ENCODE measurements at regions not wholly inside any gene's neighbourhood (a gene's known extent, or its start where the extent isn't known, plus 50 kb on each side); places are given as distances from the start of the nearest gene placed in this dataset.

DNA sequence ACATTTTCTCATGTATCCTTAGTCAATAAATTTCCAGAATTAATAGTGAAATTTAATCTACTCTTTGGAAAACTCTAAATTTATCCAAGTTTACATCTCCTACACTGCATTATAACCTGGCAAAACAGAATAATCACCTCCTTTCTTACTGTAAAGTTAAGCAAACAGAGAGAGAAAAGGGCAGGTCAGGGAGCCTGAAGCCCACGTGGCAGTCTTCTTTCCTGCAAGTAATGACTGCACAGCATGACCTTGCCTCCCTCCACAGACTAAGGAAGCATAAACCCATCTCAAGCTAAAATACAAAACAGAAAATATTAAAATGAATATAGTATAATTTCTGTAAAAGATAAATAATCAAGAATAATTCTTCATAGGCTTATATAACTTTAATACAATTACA, 1153.0 kb downstream of the C4orf33 start:
- no peaks in the 10 kb centered on the region for H3K36me3 Mint-ChIP-seq
- no peak overlapping the region for H3K4me3 Mint-ChIP-seq
- ATAC-seq (ENCODE audit: low read depth in 2 of 2), result no peak
- DNase-seq, result no peak
- H3K9me3 Mint-ChIP-seq, result peaks cover 0 to 12% (median 4%) of the 10 kb centered on the region in 7 donors
- H3K27me3 Mint-ChIP-seq, result no peaks in the 10 kb centered on the region
- no peaks in the 10 kb centered on the region for H3K27me3 ChIP-seq (ENCODE audit: control insufficient read depth, insufficient read depth, low read length)
- H3K9me3 ChIP-seq (ENCODE audit: control insufficient read depth in 2 of 2, low read length in 2 of 2), result peaks cover 0 to 2% of the 10 kb centered on the region in 2 experiments
- no peaks in the 10 kb centered on the region for H3K4me1 Mint-ChIP-seq
- H3K4me3 ChIP-seq (ENCODE audit: low read depth, low read length), result no peak overlapping the region
- H3K36me3 ChIP-seq (ENCODE audit: control insufficient read depth, insufficient read depth, low read length), result no peaks in the 10 kb centered on the region
- H3K27ac Mint-ChIP-seq, result no peak overlapping the region
- no peaks in the 10 kb centered on the region for H3K4me1 ChIP-seq (ENCODE audit: control insufficient read depth, insufficient read depth, low read length, poor library complexity, severe bottlenecking)
- H3K27ac ChIP-seq (ENCODE audit: insufficient read depth, low read length, poor library complexity, severe bottlenecking), result no peak overlapping the region

DNA sequence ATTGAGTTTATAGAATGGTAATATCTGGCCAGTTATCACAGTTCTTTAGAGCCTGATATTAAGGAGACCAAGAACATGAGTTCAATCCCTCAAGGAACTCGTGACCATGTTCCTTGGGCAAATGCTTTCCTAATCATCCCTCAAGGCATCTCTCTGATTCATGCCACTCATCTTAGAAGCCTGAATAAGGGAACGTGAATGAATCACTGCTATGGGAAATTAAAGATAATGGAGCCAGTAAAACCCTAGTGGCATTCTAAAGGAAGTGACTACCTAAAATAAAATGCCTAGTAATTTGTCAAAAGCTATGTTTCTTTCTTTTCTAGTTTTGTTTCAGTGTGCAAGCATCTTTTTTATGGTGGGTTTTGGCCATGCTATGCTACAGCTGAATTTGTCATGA, 1161.3 kb downstream of the C4orf33 start:
- no peak overlapping the region for H3K27ac ChIP-seq (ENCODE audit: insufficient read depth, low read length, poor library complexity, severe bottlenecking)
- Mint-ChIP-seq H3K27ac (no peak overlapping the region), H3K27me3 (no peaks in the 10 kb centered on the region), H3K36me3 (no peaks in the 10 kb centered on the region), H3K4me1 (no peaks in the 10 kb centered on the region), H3K4me3 (no peak overlapping the region), H3K9me3 (peaks cover 0 to 2% (median 0%) of the 10 kb centered on the region in 7 donors)
- H3K9me3 ChIP-seq (ENCODE audit: control insufficient read depth in 2 of 2, low read length in 2 of 2), result no peaks in the 10 kb centered on the region
- DNase-seq, result no peak
- ATAC-seq (ENCODE audit: low read depth in 2 of 2), result no peak
- H3K4me3 ChIP-seq (ENCODE audit: low read depth, low read length), result no peak overlapping the region
- H3K4me1 ChIP-seq (ENCODE audit: control insufficient read depth, insufficient read depth, low read length, poor library complexity, severe bottlenecking), result no peaks in the 10 kb centered on the region
- no peaks in the 10 kb centered on the region for H3K36me3 ChIP-seq (ENCODE audit: control insufficient read depth, insufficient read depth, low read length)
- no peaks in the 10 kb centered on the region for H3K27me3 ChIP-seq (ENCODE audit: control insufficient read depth, insufficient read depth, low read length)

DNA sequence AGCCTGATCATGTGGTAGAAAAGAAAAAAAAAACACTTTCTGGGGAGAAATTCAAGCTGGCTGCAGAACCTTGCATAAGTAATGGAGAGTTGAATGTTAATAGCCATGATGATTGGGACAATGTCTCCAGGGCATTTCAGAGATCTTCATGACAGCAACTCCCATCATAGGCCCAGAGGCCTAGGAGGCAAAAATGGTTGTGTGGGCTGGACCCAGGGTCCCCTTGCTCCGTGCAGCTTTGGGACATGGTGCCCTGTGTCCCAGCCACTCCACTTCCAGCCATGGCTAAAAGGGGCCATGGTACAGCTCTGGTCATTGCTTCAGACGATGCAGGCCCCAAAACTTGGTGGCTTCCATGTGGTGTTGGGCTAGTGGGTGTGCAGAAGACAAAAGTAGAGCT, 1170.9 kb downstream of the C4orf33 start:
- Mint-ChIP-seq H3K36me3 (no peaks in the 10 kb centered on the region), H3K4me1 (no peaks in the 10 kb centered on the region), H3K9me3 (peaks cover 0 to 21% (median 14%) of the 10 kb centered on the region in 7 donors), H3K4me3 (no peak overlapping the region), H3K27ac (no peak overlapping the region), H3K27me3 (no peaks in the 10 kb centered on the region)
- Histone ChIP-seq H3K27ac (ENCODE audit: insufficient read depth, low read length, poor library complexity, severe bottlenecking) (no peak overlapping the region), H3K9me3 (ENCODE audit: control insufficient read depth in 2 of 2, low read length in 2 of 2) (peaks cover 0 to 3% of the 10 kb centered on the region in 2 experiments), H3K4me1 (ENCODE audit: control insufficient read depth, insufficient read depth, low read length, poor library complexity, severe bottlenecking) (no peaks in the 10 kb centered on the region), H3K27me3 (ENCODE audit: control insufficient read depth, insufficient read depth, low read length) (no peaks in the 10 kb centered on the region), H3K36me3 (ENCODE audit: control insufficient read depth, insufficient read depth, low read length) (no peaks in the 10 kb centered on the region), H3K4me3 (ENCODE audit: low read depth, low read length) (no peak overlapping the region)
- ATAC-seq (ENCODE audit: low read depth in 2 of 2) (no peak), DNase-seq (no peak)

DNA sequence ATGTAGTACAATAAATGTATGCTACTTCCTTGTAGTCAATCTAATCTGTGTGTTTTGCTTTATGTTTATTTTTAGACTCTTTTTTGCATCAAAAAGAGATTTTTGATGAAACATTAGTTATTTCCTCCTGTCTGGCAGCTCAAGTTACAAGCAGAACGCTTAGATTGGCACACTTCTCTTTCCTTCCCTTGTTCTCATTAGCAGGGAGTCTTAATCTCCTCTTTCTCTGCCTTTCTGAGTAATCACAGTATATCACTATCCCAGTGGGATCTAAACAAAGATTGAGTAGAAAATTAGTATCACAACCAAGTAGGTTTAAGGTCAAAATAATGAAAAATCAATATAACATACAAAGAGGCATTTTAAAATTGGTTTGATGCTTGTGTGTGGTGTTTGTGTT, 1192.6 kb downstream of the C4orf33 start:
- H3K4me3 ChIP-seq (ENCODE audit: low read depth, low read length), result no peak overlapping the region
- peaks cover 0 to 25% (median 4%) of the 10 kb centered on the region in 7 donors for H3K9me3 Mint-ChIP-seq
- peaks cover 0 to 3% of the 10 kb centered on the region in 2 experiments for H3K9me3 ChIP-seq (ENCODE audit: control insufficient read depth in 2 of 2, low read length in 2 of 2)
- H3K4me1 ChIP-seq (ENCODE audit: control insufficient read depth, insufficient read depth, low read length, poor library complexity, severe bottlenecking), result no peaks in the 10 kb centered on the region
- no peaks in the 10 kb centered on the region for H3K27me3 ChIP-seq (ENCODE audit: control insufficient read depth, insufficient read depth, low read length)
- DNase-seq, result no peak
- ATAC-seq (ENCODE audit: low read depth in 2 of 2), result no peak
- no peaks in the 10 kb centered on the region for H3K27me3 Mint-ChIP-seq
- no peaks in the 10 kb centered on the region for H3K4me1 Mint-ChIP-seq
- H3K27ac ChIP-seq (ENCODE audit: insufficient read depth, low read length, poor library complexity, severe bottlenecking), result no peak overlapping the region
- no peaks in the 10 kb centered on the region for H3K36me3 Mint-ChIP-seq
- H3K36me3 ChIP-seq (ENCODE audit: control insufficient read depth, insufficient read depth, low read length), result no peaks in the 10 kb centered on the region
- H3K27ac Mint-ChIP-seq, result no peak overlapping the region
- no peak overlapping the region for H3K4me3 Mint-ChIP-seq

DNA sequence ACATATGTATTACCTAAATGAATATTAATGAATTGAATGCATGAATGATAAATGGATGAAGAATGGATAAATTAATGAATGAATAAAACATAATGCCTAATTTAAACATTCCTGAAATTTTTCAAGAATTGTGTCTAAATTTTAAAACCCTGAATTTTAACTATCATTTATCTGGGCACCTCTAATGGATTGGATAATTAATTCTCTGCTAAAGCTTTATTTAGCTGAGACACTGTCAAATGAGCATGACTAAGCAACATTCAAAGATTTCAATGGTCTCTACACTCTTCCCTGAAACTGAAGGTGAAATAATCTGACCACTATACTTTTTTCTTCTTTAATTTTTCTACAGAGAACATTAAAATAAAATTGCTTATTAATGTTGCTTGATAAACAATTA, 1197.7 kb downstream of the C4orf33 start:
- Mint-ChIP-seq H3K27me3 (no peaks in the 10 kb centered on the region), H3K4me1 (no peaks in the 10 kb centered on the region), H3K27ac (no peak overlapping the region), H3K9me3 (peaks cover 0 to 13% (median 3%) of the 10 kb centered on the region in 7 donors), H3K4me3 (no peak overlapping the region), H3K36me3 (no peaks in the 10 kb centered on the region)
- H3K9me3 ChIP-seq (ENCODE audit: control insufficient read depth in 2 of 2, low read length in 2 of 2), result peaks cover 0 to under 1% of the 10 kb centered on the region in 2 experiments
- DNase-seq, result no peak
- ATAC-seq (ENCODE audit: low read depth in 2 of 2), result no peak
- no peaks in the 10 kb centered on the region for H3K4me1 ChIP-seq (ENCODE audit: control insufficient read depth, insufficient read depth, low read length, poor library complexity, severe bottlenecking)
- H3K27ac ChIP-seq (ENCODE audit: insufficient read depth, low read length, poor library complexity, severe bottlenecking), result no peak overlapping the region
- H3K4me3 ChIP-seq (ENCODE audit: low read depth, low read length), result no peak overlapping the region
- H3K27me3 ChIP-seq (ENCODE audit: control insufficient read depth, insufficient read depth, low read length), result no peaks in the 10 kb centered on the region
- no peaks in the 10 kb centered on the region for H3K36me3 ChIP-seq (ENCODE audit: control insufficient read depth, insufficient read depth, low read length)

DNA sequence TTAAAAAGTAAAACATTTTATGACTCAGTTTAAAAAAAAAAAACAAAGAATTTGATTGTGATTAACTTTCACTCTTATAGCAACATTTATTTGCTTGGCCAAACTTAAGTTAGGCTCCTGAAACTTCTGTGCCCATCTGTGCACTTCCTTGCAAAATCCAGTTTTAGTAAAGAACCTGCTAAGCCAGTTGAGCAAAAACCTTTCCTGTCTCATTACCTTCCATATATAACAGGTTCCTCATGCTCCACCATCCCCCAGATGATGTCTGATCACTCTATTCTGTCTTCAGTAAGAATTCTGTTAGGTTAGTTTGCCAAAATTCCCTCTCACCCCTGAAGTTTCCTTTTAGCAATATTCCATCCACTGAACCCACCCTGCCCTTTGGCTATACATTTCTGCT, 1200.5 kb downstream of the C4orf33 start:
- Histone ChIP-seq H3K27me3 (ENCODE audit: control insufficient read depth, insufficient read depth, low read length) (no peaks in the 10 kb centered on the region), H3K36me3 (ENCODE audit: control insufficient read depth, insufficient read depth, low read length) (no peaks in the 10 kb centered on the region), H3K9me3 (ENCODE audit: control insufficient read depth in 2 of 2, low read length in 2 of 2) (no peaks in the 10 kb centered on the region), H3K4me1 (ENCODE audit: control insufficient read depth, insufficient read depth, low read length, poor library complexity, severe bottlenecking) (no peaks in the 10 kb centered on the region), H3K27ac (ENCODE audit: insufficient read depth, low read length, poor library complexity, severe bottlenecking) (no peak overlapping the region), H3K4me3 (ENCODE audit: low read depth, low read length) (no peak overlapping the region)
- Mint-ChIP-seq H3K27ac (no peak overlapping the region), H3K4me3 (no peak overlapping the region), H3K9me3 (peaks cover 0 to 7% (median 2%) of the 10 kb centered on the region in 7 donors), H3K4me1 (no peaks in the 10 kb centered on the region), H3K36me3 (no peaks in the 10 kb centered on the region), H3K27me3 (no peaks in the 10 kb centered on the region)
- DNase-seq (no peak), ATAC-seq (ENCODE audit: low read depth in 2 of 2) (no peak)

DNA sequence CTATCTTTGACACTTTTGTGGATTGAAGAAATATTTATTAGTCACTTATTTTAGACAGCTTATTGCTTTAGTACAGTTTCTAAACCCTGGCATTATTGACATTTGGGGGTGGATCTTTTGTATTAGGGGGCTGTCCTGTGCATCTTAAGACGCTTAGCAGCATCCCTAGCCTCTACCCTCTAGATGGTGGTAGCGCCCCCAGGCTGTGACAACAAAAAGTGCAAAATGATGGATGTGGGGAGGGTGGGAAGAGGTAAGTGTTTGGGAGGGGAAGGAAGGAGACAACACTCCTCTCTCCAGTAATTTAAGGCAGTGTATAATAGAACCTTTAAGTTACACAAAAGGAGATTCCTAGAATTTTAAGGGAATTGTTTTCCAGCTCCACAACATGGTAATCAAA, 1210.6 kb downstream of the C4orf33 start:
- Histone ChIP-seq H3K27ac (ENCODE audit: insufficient read depth, low read length, poor library complexity, severe bottlenecking) (no peak overlapping the region), H3K9me3 (ENCODE audit: control insufficient read depth in 2 of 2, low read length in 2 of 2) (peaks cover 0 to 6% of the 10 kb centered on the region in 2 experiments), H3K27me3 (ENCODE audit: control insufficient read depth, insufficient read depth, low read length) (no peaks in the 10 kb centered on the region), H3K4me1 (ENCODE audit: control insufficient read depth, insufficient read depth, low read length, poor library complexity, severe bottlenecking) (no peaks in the 10 kb centered on the region), H3K4me3 (ENCODE audit: low read depth, low read length) (no peak overlapping the region), H3K36me3 (ENCODE audit: control insufficient read depth, insufficient read depth, low read length) (no peaks in the 10 kb centered on the region)
- no peak for DNase-seq
- no peaks in the 10 kb centered on the region for H3K4me1 Mint-ChIP-seq
- H3K4me3 Mint-ChIP-seq, result no peak overlapping the region
- H3K36me3 Mint-ChIP-seq, result no peaks in the 10 kb centered on the region
- no peaks in the 10 kb centered on the region for H3K27me3 Mint-ChIP-seq
- ATAC-seq (ENCODE audit: low read depth in 2 of 2), result no peak
- no peak overlapping the region for H3K27ac Mint-ChIP-seq
- H3K9me3 Mint-ChIP-seq, result peaks cover 2 to 26% (median 9%) of the 10 kb centered on the region in 7 donors

DNA sequence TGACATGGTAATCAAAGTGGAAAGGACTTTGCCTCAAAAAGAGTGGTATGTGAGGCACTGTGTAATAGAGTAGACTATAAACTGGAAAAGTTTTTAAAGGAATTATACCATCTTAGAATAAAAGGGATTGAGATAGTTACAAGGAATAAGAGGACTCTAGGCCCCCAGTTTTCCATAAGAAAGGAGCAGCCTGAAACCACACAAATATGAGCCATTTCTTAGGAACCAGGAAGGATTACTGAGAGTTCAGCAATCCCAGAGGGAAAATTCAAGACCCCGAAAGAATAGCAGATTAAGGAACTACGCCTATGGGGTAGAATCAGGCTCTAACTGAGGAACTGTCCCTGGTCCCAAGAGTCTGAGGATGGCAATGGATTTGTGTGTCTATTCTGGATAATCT, 1213.3 kb downstream of the C4orf33 start:
- Mint-ChIP-seq H3K4me1 (no peaks in the 10 kb centered on the region), H3K4me3 (no peak overlapping the region), H3K9me3 (peaks cover 2 to 20% (median 3%) of the 10 kb centered on the region in 7 donors), H3K27ac (no peak overlapping the region), H3K27me3 (no peaks in the 10 kb centered on the region), H3K36me3 (no peaks in the 10 kb centered on the region)
- Histone ChIP-seq H3K27me3 (ENCODE audit: control insufficient read depth, insufficient read depth, low read length) (no peaks in the 10 kb centered on the region), H3K4me3 (ENCODE audit: low read depth, low read length) (no peak overlapping the region), H3K9me3 (ENCODE audit: control insufficient read depth in 2 of 2, low read length in 2 of 2) (no peaks in the 10 kb centered on the region), H3K4me1 (ENCODE audit: control insufficient read depth, insufficient read depth, low read length, poor library complexity, severe bottlenecking) (no peaks in the 10 kb centered on the region), H3K27ac (ENCODE audit: insufficient read depth, low read length, poor library complexity, severe bottlenecking) (no peak overlapping the region), H3K36me3 (ENCODE audit: control insufficient read depth, insufficient read depth, low read length) (no peaks in the 10 kb centered on the region)
- ATAC-seq (ENCODE audit: low read depth in 2 of 2) (no peak), DNase-seq (no peak)

Data from CD4-positive, CD25-positive, alpha-beta regulatory T cell (primary cell).